ENCODE measurements at regions not wholly inside any gene's neighbourhood (a gene's known extent, or its start where the extent isn't known, plus 50 kb on each side); places are given as distances from the start of the nearest gene placed in this dataset.

- TF ChIP-seq CTCF (IDR thresholded peaks at IDR 0.05) = no peak
- no peak for TF ChIP-seq POLR2A (IDR thresholded peaks at IDR 0.05)
Measured at GRCh38 chr7:142618655-142619351, 130.5 kb upstream of the PRSS1 start.
